Upper lobe of left lung (tissue), 4 donors: ENCODE measurements at regions not wholly inside any gene's neighbourhood (a gene's known extent, or its start where the extent isn't known, plus 50 kb on each side); places are given as distances from the start of the nearest gene placed in this dataset.

Experiments used
- POLR2A ChIP-seq, 4 donors: fragments of 450-650 bp; IDR thresholded peaks; one replicate each; pipeline ENCODE4 v1.5.1; 2016 to 2017; ENCODE audit warnings: antibody characterized with exemption in 4 of 4, mild to moderate bottlenecking in 2 of 4
- POLR2AphosphoS5 ChIP-seq, 2 donors: sonication (generic); formaldehyde crosslinking; IDR thresholded peaks; one replicate each; pipeline ENCODE4 v1.5.1; 2017; ENCODE audit warnings: antibody characterized with exemption in 2 of 2
- TF ChIP-seq, protein P1 (sequence below), 6 experiments: fragments of 450-650 bp in 4 of 6; fragments of 200-600 bp in 2 of 6; sonication (generic) in 2 of 6; IDR thresholded peaks; one replicate each; pipeline ENCODE4 v1.5.1; 2016 to 2019; ENCODE audit warnings: antibody characterized with exemption in 6 of 6

GRCh38 chr2:167581961-167582574 is 665.3 kb downstream of the STK39 start:
- TF ChIP-seq POLR2A (IDR thresholded peaks at IDR 0.05) = no peak
- TF ChIP-seq, protein P1, sequence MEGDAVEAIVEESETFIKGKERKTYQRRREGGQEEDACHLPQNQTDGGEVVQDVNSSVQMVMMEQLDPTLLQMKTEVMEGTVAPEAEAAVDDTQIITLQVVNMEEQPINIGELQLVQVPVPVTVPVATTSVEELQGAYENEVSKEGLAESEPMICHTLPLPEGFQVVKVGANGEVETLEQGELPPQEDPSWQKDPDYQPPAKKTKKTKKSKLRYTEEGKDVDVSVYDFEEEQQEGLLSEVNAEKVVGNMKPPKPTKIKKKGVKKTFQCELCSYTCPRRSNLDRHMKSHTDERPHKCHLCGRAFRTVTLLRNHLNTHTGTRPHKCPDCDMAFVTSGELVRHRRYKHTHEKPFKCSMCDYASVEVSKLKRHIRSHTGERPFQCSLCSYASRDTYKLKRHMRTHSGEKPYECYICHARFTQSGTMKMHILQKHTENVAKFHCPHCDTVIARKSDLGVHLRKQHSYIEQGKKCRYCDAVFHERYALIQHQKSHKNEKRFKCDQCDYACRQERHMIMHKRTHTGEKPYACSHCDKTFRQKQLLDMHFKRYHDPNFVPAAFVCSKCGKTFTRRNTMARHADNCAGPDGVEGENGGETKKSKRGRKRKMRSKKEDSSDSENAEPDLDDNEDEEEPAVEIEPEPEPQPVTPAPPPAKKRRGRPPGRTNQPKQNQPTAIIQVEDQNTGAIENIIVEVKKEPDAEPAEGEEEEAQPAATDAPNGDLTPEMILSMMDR (IDR thresholded peaks at IDR 0.05) = no peak
- no peak for TF ChIP-seq POLR2AphosphoS5 (IDR thresholded peaks at IDR 0.05)
